NCI-H146 treated with DMSO at 0.1 percent for 48 hours (cell line): ENCODE measurements at regions not wholly inside any gene's neighbourhood (a gene's known extent, or its start where the extent isn't known, plus 50 kb on each side); places are given as distances from the start of the nearest gene placed in this dataset.
"Not testable (repeated sequence)": the region's sequence is repeated elsewhere in the genome, so short reads cannot be mapped to it uniquely, and the experiment has no call there.

Source experiments
- DNase-seq: peaks from one replicate; lab custom pipeline; 2025; ENCODE audit not compliant: unreplicated experiment; lab: John Stamatoyannopoulos, UW

DNA sequence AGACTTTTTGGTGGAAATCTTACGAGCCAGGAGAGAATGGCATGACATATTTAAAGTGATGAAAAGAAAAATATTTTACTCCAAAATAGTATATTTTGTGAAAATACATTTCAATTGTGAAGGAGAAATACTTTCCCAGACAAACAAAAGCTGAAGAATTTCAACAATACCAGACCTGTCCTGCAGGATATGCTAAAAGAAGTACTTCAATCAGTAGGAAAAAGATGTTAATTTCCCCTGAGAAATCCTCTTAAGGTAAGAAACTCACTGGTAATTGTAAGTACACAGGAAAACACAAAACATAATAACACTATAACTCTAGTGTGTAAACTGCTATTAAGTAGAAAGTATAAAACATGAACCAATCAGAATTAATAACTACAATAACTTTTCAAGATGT lies 341.8 kb upstream of the GJE1 start:
- DNase-seq = no peak

- no peak for DNase-seq
Observed at GRCh38 chr6:141788096-141788495, 344.6 kb upstream of the GJE1 start.

DNA sequence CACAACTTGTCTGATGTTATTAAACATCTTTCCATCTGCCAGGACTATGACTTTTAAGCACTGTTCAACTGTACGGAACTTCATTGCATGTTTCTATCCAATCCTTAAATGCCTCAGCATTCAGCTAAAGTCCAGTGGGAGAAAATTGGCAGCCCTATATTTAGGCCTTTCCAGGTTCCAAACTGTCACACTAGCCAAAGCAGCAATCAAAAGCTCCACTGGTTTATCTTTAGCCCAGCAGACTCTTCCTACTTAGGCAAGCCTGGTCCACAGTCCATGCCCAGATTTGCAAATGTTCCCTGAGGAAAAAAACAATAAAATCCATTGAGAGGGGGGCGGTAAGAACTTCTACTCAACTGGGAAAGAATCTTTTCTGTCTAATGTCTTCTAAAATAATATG lies 349.1 kb upstream of the GJE1 start:
- DNase-seq = no peak

DNA sequence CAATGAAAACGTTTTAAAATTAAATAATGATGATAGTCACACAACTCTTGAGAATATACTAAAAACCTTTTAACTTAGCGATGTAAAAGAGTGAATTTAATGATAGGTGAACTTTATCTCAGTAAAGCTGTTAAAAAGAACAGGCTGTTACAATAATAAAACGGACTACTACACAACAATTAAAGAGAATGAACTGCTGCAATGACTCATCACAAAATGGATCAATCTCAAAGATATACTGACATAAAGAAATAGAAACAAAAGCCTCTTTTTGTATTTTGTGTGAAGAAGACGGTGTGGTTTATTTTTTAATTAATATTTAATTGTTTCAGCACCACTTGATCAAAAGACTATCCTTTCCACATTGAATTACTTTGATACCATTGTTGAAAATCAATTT lies 352.4 kb upstream of the GJE1 start:
- no peak for DNase-seq

DNA sequence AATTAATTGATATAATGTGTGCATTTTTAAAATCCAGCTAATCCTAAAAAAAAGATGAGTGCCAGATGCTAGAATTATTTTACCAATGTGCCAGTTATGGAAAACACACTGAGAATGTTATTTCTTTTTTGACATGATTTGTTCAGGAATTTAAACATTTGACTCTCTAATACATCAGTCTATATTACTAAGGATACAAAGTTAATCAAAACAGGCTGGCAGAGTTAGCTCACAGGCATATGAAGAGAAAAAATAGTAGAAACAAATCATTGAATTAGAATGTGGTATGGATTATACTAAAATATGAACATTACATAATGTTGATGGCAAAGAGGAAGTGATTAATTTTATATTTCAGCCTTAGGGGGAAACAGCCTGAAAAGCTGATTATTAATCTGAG lies 368.3 kb upstream of the GJE1 start:
- no peak for DNase-seq

DNA sequence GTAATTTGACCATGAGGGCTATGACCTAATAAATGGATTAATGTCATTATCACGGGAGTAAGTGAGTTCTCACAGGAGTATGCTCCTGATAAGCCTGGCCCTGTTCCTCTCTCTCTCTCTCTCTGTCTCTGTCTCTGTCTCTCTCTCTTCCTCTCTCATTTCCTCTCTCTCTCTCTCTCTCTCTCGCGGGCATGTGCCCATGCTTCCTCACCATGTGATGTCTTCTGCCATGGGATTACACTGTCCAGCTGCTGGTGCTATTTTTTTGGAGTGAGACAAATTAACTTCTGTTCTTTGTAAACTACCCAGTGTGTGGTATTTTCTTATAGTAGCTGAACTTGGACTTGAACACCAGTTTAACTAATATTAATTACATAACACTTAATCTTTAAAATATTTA lies 374.3 kb upstream of the GJE1 start:
- DNase-seq = no peak

DNA sequence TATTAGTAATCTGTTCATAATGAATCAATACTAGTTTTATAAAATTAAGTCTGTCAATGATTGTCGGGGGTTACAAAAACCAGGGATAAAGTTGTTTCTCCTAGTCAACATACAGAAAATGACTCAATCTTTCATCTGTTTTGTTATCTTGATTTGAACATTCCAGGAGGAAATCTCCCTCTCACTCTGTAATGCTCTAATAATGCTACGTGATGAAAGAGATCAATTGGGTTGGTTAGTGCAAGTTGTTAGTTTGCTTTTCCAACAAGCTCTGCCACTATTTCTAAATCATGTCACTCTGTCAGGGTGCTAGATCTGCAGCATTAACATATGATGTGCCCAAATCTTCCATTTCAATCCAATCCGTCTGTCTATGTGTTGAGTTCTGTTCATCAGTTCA lies 379.5 kb upstream of the GJE1 start:
- no peak for DNase-seq

DNA sequence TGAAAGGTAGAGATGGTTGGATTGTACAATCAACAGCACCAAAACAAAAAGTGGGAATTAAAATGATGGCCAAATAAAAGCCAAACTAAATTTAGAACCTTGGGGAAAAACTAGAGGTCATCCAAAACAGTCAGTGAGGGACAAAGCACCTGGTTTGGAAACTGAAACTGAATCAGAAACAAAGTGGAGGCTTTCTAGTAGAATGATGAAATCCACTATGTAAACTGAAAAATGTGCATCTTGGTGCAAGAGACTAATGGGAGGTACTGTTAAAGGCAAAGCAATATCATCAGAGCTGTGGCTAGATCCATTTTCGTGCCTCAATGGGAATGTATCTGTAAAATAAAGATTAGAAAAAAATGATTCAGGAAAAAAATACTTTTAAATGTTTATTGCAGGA lies 380.0 kb upstream of the GJE1 start:
- no peak for DNase-seq

- DNase-seq = not testable (repeated sequence)
Observed at GRCh38 chr6:141746324-141746723, 386.4 kb upstream of the GJE1 start.

DNA sequence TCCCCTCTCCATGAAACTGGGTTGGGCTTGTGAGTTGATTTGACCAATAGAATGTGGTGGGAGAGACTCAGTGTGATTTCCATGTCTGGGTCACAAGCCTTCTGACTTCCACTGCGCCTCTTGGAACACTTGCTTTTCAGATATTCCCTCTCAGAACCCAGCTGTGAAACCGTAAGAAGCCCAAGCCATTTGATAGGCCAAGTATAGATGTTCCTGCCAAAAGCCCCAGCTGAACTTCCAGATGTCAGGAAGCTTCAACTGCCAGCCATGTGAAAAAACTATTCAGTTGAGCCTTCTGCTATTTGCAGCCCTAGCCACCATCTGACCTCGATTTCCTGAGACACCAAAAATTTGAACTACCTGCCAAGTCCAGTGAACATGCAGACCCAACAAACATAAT lies 387.8 kb upstream of the GJE1 start:
- DNase-seq = no peak

- no peak for DNase-seq
Observed at GRCh38 chr6:141744194-141744925, 388.4 kb upstream of the GJE1 start.

DNA sequence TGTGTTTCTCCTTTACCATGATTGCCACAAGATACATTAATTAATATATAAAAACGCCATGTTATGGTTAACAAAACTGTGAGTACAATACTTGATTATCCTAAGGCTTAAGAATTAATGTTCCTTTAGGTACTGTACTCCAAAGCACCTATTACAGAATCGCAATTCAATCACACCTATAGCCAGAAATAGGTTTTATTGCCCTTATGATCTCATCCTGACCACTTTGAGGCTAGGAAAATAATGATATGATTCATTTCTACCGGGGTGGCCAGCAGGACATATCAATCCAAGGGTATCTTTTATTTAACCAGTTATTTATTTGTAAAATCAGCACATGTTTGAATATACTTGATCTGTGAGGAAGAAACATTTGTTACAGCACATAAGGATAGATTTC lies 396.6 kb upstream of the GJE1 start:
- no peak for DNase-seq

DNA sequence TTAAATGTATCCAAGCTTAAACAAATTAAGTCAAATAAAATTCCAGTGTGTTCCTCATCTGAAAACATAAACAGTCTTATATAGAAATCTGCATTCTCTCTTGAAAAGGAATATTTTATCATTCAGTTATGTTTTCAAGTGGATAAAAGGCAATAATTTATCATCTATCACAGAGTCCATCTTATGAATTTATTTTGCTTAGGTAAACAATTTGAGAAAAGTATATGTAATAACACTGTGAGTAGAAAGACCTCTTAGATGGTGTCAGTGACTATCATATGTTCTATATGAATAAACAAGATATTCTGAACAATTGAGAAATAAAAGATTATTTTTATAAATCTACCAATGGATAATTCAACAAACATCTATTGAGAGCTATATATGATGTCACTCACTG lies 397.6 kb upstream of the GJE1 start:
- no peak for DNase-seq

GRCh38 chr6:141734071-141734840 lies 398.5 kb upstream of the GJE1 start:
- DNase-seq = no peak

DNA sequence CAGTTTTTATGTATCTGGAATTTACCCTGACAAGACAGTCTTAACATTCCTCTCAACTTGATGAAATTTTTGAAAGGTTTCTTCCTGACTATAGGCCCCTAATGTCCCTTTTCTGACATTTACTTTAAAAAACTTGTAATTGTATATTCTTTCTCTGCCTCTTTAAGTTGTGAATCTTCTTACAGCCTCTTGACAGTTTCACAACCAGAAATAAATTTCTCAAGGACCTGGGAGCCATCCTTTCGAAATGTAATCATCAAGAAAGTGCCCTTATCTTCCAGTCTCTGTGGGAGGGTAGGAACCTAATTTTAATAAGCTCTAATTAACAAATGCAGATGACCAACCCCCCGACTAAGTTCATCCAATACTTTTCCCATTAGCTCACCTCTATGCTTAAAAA lies 403.6 kb upstream of the GJE1 start:
- no peak for DNase-seq

- DNase-seq = no peak
Observed at GRCh38 chr6:141728330-141728729, 404.4 kb upstream of the GJE1 start.

GRCh38 chr6:141726248-141726647 lies 406.5 kb upstream of the GJE1 start:
- no peak for DNase-seq

GRCh38 chr6:141724731-141725130 lies 408.0 kb upstream of the GJE1 start:
- DNase-seq = no peak

GRCh38 chr6:141719476-141719875 lies 413.2 kb upstream of the GJE1 start:
- no peak for DNase-seq

DNA sequence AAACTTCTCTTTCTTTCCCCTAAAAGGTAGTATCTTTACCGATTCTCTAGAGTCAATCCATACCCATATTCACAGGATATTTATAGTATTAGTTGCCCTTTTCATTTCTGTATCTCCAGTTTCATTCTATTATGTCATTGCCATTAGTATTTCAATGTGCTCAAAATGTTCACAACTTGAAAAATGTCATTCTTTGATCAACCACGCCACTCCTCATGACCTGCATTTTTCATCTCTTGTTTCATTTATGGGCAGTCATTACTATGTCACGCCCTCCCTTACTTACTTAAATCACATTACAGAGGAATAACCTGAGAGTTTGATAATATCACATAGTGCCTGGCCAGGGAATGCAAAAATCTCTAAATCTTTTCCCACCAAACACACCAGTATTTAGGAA lies 427.3 kb upstream of the GJE1 start:
- DNase-seq = no peak

DNA sequence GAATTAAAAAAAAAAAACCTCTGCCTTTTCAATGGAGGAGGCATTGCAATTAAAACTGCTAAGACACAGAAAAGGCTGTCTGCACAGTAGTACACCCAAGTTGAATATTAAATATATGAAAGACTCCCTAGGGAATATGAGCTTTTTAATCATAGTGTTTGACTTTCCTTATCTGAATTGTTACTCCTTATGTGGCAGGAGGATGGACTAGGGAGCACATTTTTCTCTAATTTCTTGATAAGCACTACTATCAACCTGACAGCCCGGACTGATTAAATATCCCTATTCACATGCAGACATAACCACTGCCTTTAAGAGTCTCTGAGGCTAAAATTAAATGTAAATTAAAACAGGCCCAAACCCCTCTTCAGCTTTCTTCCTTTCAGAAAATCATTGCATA lies 428.6 kb upstream of the GJE1 start:
- no peak for DNase-seq

- DNase-seq = no peak
Observed at GRCh38 chr6:141701732-141702131, 431.0 kb upstream of the GJE1 start.

- DNase-seq = no peak
Observed at GRCh38 chr6:141700819-141701218, 431.9 kb upstream of the GJE1 start.
